ENCODE measurements at regions not wholly inside any gene's neighbourhood (a gene's known extent, or its start where the extent isn't known, plus 50 kb on each side); places are given as distances from the start of the nearest gene placed in this dataset.

DNA sequence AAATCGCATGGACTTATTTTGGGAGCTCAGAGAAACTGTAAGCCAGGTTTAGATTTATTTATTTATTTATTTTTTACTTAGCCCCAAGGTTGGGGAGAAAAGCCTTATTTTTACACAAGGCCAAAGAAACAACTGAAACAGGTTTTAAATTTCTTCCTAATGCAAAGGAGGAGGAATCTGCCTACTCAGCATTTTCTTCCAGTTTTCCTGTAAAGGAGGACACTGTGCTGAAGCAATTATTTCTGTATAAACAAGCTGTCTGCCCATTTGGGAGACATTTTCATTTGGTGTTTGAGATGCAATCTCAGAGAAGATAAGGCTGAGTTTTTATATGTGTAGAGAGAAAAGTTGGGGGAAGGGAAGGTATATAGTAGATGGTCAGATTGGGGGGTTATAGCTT is 125.0 kb downstream of the ETAA1 start:
- DNase-seq, result no peak

DNA sequence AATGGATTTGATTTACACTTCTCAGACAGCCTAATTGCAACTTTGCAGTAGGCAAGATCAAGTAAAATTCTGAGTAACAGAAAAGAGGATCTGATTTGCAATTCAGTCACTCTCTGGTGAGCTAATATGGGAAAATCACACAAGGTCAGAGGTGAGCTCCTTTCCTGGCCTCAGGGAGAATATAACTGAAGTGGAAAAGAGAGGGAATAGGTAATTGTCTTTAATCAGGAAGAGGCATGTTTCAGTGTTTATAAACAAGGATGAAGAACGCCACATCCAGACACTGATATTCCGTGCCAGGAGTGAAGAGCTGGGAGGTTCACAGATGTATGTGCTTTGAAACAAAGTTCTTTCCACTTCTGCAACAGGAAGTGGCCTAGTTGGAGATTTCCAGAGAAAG is 127.1 kb downstream of the ETAA1 start:
- DNase-seq, result no peak

DNA sequence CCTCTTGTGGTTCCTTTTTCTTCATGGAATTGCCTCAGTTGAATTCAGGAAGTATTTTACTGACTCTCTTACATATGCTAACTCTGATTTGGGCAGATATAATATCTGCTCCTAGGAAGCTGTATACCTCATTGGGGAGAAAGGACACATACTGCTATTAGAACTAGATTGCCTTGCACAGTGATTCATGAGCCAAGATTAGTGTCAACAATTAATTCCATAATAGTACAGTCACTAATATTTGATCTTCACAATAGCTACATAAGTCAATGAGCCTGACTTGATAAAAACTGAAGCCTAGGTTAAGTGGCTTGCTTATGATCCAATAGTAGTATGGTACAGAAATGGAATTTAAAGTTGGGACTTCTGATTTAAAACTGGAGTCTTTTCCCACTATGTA is 127.6 kb downstream of the ETAA1 start:
- DNase-seq, result no peak

DNA sequence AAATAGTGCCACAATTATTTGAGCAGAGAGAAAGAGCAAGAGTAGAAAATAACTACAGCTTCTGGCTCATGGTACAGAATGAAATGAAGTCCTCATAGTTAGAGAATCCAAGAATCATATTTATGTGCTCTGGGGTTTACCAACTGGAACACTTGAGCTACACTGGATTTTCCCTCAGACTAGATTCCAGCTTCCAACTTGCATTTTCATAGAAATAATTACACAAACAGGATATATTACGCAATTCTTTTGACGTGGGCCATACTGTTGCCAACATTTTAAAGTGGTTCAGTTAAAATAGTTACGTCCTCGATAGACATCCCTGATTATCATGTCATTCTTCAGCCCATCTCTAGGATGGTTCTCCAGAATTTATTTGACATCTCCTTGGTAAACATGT is 129.2 kb downstream of the ETAA1 start:
- no peak for DNase-seq

DNA sequence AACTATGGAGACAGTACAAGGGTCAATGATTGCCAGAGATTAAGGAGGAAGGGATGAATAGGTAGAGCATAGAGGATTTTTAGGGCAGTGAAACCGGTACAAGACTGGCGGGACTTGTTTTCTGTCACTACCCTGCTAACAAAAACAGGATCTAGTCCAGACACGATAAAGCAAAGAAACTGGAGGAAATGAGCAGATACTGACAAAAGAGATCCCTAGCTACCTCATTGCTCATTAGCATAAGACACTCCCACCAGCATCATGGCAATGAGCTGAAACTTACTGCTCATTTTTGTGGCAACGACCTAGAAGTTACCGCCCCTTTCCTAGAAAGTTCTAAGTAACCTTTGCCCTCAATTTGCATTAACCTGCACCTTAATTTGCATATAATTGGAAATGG is 131.2 kb downstream of the ETAA1 start:
- no peak for DNase-seq

DNA sequence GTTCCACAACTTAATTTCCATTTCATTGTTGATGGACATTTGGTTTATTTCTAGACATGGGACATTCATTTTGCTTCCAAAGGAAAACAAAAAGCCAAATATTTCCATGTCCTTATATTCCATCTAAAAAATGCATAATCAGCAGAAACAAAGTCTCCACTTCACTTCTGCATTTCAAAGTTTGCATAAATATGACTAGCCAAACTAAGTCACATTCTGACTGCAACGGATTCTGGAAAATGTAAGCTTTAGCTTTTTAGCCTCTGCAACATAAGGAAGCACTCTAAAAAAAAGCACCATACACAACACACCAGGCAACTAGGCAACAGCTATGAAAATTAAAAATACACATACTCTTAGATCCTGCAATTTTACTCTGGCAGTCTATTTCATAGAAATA is 135.3 kb downstream of the ETAA1 start:
- no peak for DNase-seq

DNA sequence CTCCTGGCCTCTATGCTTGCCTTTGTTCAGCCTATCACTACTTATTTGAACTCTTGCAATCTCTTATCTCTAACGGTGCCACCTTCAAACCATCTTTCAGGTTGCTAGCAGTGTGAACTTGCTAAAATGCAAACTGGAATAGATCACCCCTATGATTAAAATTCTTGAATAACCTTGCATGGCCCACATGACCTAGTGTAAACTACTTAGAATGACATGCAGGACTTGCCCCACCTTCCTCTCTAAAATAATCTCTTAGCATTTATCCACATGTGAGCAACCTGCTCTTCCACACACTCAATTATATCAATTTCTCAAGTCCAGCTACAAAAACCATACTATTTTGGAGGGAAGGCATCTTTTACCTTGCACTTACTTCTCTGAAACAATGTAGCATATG is 137.6 kb downstream of the ETAA1 start:
- DNase-seq, result no peak

DNA sequence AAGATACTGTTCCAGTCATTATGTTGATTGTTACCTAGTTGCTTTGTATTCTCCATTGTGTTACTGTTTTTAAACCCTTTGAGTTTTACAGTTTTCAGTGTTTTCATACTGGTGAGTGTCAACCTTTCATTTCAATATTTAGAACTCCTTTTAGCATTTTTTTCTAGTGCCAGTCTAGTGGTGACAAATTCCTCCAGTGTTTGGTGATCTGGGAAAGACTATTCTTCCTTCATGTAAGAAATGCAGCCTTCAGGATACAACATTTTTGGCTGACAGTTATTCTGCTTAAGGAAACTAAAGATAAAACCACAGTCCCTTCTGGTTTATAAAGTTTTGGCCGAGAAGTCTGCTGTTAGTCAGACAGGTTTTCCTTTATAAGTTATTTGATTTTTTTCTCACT is 143.8 kb downstream of the ETAA1 start:
- no peak for DNase-seq

DNA sequence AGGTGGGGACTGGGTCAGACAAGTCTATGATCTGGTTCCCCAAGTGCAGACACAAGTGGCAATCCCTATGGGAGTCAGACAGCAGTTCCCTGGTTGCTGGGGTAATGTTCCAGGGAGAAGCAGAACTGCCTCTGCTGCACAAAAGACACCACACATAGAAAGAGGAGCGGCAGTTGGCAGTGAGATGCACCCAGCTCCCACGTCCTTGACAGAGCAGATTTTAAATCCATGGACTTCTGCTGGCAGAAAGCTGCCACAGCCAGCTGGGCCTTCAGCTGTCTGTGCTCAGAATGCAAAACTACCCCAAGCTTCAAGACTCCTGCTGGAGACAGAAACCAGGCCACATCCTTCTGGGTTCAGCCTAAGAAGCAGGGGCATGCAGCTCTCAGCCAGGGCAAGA is 147.2 kb downstream of the ETAA1 start:
- no peak for DNase-seq

DNA sequence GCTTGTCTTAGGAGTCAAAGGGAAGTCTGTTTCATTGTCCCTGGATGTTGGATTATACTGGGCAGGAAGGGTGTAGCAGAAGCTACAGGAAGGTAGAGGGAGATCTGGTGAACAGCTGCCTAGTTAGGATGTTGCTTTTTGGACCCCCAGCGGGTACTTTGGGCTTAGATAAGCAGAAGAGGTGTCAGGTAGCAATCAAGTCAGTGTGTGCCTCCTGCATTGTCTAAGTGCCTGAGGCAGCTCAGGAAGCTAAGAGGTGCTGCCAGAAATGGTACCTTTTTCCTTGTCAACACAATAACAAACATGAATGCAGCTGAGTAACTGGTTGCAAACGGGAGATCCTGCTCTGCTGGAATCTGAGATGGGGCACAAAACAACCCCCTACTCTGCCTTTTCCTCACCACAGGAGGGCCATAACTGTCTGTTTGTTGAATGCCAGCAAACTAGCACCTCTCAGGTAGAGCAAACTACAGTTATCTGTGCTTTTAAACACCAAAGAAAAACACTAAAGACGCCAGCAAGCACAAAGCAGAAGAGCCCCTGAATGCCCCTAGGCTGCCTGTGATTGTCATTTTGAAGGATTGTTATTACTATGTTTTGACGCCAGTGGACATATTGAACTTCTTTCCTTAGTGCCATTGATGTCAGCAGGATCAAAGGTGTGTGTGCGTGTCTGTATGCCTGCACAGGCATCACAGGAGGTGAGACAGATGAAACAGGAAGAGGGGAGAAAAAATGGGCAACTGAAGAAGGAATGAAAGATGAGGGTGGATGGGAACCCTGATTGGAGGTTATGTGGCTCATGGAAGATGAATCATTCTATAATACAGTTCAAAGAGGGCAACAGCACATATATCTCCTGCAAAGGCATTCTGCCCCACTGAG is 151.4 kb downstream of the ETAA1 start:
- DNase-seq, result no peak

DNA sequence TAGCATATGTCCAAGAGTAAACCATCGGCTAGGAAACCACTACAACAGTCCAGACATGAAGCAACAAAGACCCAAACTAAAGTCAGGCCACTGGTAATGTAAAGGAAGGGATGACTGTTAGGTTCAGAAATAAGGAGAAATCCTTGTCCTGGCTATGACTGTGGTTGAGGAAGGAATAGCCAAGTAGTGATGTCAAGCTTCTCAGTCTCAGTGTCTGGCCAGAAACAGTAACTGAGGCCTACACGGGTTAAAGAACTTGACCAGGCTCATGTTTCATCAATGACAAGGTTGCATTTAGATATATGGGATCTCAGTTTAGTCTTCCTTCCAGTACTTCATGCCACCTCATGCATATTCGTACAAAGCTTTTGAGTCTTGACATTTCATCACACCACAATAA is 162.0 kb downstream of the ETAA1 start:
- no peak for DNase-seq

DNA sequence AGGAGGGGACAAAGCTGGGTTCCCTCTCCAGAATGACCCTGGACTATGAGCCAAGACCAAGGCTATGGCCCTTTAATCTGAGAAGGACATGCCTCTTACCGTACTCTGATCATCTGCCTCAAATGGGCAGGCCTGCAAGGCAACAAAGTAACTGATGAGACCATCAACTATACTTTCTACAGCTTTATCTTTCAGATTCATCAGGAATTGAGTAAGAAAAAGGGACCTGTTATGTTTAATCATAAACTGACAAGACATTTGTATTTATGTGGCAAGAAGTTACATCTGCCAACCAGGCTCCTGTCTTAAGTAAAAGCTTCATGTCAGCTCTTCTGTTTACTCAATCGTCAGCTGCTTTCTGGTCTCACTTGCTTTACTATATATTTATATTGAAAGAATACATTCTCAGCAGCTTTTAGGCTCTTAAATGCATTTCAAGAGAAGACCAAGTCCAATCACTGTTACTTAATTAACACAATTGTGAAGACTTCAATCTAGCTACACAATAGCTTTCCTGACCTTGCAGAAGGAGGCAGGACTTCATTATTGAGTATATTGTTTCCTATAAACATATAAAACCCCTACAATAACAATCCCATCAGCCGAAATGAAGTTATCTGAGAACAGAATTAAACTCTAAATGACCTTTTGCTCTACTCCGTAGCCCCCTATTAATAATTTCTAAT is 163.8 kb downstream of the ETAA1 start:
- no peak for DNase-seq

DNA sequence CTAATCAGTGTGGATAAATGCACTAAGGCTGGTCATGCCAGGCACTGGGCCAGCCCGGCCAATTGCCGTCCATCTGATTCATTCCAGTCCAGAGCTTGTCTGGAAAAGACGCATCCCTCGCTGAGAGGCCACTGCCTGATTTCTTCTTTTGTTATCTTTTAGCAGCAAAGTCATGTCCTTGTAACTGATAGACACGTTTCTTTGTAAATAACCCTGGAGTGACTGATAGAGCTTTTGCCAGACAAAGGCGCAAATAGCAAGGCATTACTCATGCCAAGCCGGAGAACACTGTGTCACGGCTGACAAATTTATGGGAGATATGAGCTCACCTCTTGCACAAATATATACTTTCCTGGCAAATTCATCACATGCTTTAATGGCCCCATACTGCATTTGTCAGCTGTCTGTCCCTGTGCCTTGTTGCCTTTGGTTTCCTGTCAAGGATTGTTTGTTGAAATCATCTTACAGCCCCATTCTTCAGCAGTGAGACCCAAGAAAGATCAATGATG is 164.4 kb downstream of the ETAA1 start:
- DNase-seq, result no peak

DNA sequence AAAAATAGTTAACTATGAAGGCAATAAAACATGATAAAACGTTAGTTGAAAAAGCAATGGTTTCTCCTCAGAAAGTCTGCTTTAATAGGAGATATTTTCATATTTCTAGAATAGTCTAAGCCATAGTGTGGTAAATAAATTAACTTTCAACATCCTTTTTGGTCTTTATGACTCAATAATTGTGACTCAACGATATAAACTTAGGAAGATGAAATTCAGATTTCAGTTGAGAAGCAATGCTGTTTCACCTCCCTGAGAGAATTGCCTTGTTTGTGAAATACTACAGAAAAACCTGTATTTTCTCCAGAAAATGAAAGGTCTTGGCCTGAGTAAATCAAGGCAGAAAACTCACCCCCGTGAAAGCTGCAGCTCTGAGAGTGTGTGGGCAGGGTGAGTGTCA is 166.9 kb downstream of the ETAA1 start:
- DNase-seq, result no peak

DNA sequence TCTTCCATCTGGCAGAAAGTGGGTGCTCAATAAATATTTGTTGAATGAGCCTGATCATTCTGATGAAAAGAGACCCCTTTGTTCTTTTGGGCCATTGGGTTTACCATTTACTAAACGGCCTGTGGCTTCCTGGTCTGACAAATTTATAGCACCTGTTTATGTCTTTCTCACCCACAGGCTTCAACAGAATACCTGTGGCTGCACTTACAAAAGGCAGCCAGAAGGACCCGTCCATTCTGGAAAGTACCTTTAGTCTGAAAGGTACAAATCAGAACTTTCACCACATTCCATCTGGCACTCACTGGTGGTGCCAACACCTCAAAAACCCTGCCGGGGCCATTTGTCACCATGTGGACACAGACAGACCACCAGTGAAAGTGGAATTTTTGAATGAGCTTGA is 167.5 kb downstream of the ETAA1 start:
- no peak for DNase-seq

DNA sequence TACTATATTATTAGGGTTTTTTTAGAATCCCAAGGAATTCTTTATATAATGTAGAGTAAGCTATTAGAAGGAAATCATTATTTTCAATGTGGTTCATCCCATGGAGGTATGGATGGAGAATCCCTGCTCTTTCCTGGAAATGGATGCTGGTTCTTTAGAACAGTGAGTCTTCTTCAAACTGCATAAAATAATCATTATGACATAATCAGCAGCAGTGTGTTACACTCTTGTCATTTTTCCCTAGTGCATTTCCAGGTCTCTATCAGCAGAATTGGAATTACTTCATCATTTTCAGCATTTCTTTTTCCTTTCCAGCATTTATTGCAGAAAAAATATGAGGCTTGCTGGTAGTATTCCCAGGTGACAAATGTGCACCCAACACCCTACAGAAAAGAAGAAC is 168.1 kb downstream of the ETAA1 start:
- DNase-seq, result no peak

DNA sequence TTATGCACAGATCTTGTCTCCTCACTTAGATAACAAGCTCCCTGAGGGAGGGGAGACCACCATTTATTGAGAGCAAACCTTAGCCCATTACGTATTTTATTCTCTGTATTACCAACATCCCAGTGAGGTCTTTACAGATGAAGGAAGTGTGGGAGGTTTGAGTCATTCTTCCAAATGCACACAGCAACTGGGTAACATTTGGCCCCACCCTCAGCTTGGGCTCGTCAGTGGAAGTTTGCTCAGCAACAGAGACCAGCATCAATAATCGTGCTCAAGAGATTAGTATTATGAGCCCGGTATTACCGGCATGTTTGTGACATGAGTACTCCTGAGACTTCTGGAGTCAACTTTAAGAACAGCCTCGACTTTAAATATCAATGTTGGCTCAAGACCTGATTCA is 168.6 kb downstream of the ETAA1 start:
- DNase-seq, result no peak

DNA sequence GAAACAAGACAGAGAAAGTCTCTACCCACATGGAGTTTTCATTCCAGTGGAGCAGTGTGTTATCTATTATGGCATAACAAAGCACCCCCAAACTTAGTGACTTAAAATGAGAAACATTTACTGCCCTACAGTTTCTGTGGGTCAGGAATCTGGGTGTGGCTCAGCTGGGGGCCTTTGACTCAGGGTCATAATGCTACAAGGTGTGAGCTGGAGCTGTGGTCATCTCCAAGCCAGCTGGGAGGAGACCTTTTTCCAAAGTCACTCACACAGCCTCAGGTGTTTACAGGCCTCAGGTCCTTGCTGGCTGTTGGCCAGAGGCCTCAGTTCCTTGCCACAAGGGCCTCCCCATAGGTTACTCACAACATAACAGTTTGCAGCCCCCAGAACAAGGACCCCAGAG is 169.2 kb downstream of the ETAA1 start:
- no peak for DNase-seq

DNA sequence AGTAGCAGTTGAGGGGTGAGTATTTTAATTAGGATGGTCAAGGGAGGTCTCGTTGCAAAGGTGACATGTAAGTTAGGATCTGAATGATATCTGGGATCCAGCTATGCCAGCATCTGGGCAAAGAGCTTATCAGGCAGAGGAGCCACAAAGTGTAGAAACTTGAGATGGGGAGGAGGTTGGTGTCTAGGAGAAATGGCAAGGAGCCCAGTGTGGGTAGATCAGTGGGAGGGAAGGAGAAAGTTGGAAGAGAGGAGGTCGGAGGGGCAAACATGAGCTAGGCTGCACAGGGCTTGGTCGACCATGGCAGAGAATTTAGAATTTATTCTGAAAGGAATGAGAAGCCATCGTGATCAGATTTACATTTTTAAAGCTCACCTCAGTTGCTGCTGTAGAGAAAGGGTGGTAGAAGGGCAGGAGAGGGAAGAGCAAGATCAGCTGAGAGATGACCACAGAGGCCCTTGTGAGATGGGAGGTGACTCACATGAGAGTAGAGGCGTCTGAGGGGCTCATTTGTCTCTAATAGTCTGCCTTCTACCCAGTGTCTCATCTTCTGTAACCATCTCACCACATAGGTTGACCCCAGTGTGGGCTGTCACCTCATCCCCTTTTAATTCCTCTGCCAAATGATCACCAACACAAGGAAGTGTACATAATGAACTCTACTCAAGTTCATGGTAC is 170.0 kb downstream of the ETAA1 start:
- DNase-seq, result no peak

DNA sequence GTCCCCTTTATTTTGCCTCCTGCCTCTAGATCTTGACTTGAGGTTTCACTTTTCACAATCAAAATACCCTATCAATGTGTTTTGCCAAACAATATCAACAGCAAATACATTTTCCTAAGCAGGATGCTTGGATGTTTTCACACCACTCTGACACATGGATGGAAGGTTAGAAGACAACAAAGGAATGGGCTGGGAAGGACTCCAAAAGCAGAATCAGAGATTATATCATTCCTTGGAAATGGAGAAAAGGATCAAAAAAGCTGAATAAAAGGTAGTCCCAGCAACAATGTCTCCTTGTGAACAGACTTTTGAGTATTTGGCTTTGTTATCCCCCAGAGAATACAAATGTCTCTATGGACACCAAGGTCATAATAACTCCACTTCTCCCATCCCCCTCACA is 170.8 kb downstream of the ETAA1 start:
- no peak for DNase-seq

DNA sequence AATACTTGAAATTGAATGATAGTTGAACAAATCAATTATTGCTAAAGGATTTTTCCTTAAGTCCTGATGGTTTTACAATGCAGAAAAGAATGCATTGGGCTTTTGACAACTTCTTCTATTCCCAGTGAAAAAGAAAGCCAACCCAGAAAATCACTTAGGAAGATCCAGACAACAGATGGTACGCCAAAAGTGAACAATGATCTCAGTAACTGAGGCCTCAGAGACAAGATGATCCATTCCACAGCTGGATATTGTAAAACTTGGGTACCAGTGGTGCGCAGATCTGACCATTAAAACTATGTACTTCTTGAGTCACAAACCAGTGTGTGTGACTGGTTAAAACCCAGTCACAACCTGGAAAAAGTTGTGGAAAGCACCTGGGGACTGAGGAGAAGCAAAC is 173.5 kb downstream of the ETAA1 start:
- DNase-seq, result no peak

DNA sequence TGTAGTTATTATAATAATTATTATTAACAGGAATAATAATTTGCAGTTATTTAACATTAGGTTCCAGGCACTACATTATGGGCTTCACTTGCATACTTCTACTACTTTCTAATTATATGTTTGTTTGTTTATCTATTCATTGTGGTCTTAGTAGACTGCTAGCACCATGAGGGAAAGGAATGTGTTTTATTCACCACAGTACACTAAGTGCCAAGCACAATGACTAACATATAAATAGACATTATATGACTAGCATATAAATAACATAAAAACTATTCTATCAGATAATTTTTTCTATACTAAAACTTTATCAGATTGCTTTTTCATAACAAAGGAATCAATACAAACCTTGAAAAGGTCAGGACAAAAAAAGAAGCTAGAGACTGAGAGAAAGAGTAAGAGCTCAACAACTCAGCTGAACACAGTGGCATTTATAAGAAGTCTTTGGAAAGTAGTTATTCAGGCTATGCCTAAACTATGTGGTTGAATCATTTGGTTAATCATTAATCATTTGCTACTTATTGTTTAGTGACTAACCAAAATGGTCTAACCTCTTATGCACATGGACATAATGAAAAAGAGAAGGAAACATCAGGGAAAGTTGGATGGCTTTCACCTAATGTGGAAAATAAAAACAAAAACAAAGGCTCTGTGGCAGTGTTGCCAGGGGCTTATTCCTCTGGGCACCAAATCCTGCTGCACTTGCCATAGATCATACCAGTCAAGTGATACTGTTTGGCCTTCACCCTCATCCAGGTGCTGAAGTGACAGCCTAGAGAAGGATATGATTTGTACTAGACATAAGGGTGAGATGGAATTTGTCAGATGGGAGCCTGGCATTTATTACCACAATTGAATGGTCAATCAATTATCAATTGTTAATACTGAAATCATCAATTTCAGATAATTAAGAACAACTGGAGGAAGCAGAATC is 174.9 kb downstream of the ETAA1 start:
- DNase-seq, result no peak

All from activated CD4-positive, alpha-beta T cell treated with anti-CD3 and anti-CD28 coated beads, Interleukin-2, amount 50 U/mL, for 1 hour (primary cell).